Testis (tissue), 2 donors: ENCODE measurements at regions not wholly inside any gene's neighbourhood (a gene's known extent, or its start where the extent isn't known, plus 50 kb on each side); places are given as distances from the start of the nearest gene placed in this dataset.

Experiments
- POLR2A ChIP-seq: fragments of 450-650 bp; IDR thresholded peaks from one replicate; pipeline ENCODE4 v1.6.1; 2017; ENCODE audit warnings: antibody characterized with exemption, mild to moderate bottlenecking, moderate library complexity
- TF ChIP-seq, protein P1 (sequence below), 3 experiments: fragments of 450-650 bp in 2 of 3; fragments of 200-600 bp in 1 of 3; sonication (generic) in 1 of 3; IDR thresholded peaks; one replicate each; pipeline ENCODE4 v1.5.1; 2016 to 2019; ENCODE audit warnings: antibody characterized with exemption in 3 of 3, mild to moderate bottlenecking in 2 of 3, moderate library complexity in 1 of 3

GRCh38 chr2:53609551-53609950 lies 158.1 kb upstream of the CHAC2 start:
- TF ChIP-seq, protein P1, sequence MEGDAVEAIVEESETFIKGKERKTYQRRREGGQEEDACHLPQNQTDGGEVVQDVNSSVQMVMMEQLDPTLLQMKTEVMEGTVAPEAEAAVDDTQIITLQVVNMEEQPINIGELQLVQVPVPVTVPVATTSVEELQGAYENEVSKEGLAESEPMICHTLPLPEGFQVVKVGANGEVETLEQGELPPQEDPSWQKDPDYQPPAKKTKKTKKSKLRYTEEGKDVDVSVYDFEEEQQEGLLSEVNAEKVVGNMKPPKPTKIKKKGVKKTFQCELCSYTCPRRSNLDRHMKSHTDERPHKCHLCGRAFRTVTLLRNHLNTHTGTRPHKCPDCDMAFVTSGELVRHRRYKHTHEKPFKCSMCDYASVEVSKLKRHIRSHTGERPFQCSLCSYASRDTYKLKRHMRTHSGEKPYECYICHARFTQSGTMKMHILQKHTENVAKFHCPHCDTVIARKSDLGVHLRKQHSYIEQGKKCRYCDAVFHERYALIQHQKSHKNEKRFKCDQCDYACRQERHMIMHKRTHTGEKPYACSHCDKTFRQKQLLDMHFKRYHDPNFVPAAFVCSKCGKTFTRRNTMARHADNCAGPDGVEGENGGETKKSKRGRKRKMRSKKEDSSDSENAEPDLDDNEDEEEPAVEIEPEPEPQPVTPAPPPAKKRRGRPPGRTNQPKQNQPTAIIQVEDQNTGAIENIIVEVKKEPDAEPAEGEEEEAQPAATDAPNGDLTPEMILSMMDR (IDR thresholded peaks at IDR 0.05) = no peak
- no peak for TF ChIP-seq POLR2A
